ENCODE measurements at regions not wholly inside any gene's neighbourhood (a gene's known extent, or its start where the extent isn't known, plus 50 kb on each side); places are given as distances from the start of the nearest gene placed in this dataset.
"Not testable (repeated sequence)": the region's sequence is repeated elsewhere in the genome, so short reads cannot be mapped to it uniquely, and the experiment has no call there.

GRCh38 chr19:27709496-27709895, 1503.5 kb downstream of the UQCRFS1 start:
- H3K9me3 ChIP-seq (ENCODE audit: control insufficient read depth, low read length) = peaks cover 11% of the 10 kb centered on the region

DNA sequence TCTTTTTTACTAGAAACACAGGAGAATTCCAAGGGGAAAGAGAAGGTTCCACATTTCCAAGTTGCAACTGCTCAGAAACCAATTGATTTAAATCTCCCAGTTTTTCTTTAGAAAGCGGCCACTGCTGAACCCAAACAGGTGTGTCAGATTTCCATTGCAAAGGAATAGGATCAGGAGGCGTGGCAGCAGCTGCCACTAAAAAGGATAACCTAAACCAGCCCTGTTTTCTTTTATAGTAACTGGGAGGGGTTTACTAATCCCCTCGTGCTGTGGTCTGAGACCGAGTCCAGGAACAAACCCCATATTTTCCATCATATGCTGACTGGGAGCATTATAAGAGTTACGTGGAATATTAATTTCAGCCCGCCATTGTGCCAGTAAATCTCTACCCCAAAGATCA, 1504.0 kb downstream of the UQCRFS1 start:
- not testable (repeated sequence) for H3K9me3 ChIP-seq (ENCODE audit: control insufficient read depth, low read length)

More at GRCh38 chr19:27709496-27709895, 1503.5 kb downstream of the UQCRFS1 start:
- Histone ChIP-seq H3K9ac (ENCODE audit: low read length) (no peak overlapping the region), H3K27me3 (replicated peaks; ENCODE audit: control insufficient read depth, insufficient read depth, low read length) (no peaks in the 10 kb centered on the region), H3K4me3 (ENCODE audit: low read length) (no peak overlapping the region), H3K4me1 (ENCODE audit: control insufficient read depth, insufficient read depth, low read length) (no peaks in the 10 kb centered on the region), H3K36me3 (ENCODE audit: control insufficient read depth, insufficient read depth, low read length, severe bottlenecking) (no peaks in the 10 kb centered on the region)
- no peak for DNase-seq (ENCODE audit: low read depth)

DNA sequence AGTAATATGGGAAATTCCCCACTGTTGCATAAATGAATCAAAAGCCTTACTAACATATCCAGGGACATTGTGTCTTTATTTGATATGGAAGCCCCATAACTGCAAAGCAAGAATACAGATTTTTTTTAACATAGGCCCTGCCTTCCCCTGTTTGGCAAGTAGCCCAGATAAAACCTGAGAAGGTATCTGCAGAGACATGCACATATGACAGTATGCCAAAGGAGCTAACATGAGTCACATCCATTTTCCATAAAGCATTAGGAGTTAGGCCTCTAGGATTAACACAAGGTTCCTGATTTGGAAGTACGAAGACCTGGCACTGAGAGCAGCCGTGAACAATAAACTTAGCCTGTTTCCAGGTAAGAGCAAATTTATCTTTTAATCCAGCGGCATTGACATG, 1505.9 kb downstream of the UQCRFS1 start:
- not testable (repeated sequence) for H3K36me3 ChIP-seq (ENCODE audit: control insufficient read depth, insufficient read depth, low read length, severe bottlenecking); H3K4me1 ChIP-seq (ENCODE audit: control insufficient read depth, insufficient read depth, low read length); H3K9ac ChIP-seq (ENCODE audit: low read length); DNase-seq (ENCODE audit: low read depth); H3K9me3 ChIP-seq (ENCODE audit: control insufficient read depth, low read length); H3K4me3 ChIP-seq (ENCODE audit: low read length); H3K27me3 ChIP-seq (replicated peaks; ENCODE audit: control insufficient read depth, insufficient read depth, low read length)

More for the DNA sequence above, 1504.0 kb downstream of the UQCRFS1 start:
- H3K4me3 ChIP-seq (ENCODE audit: low read length); DNase-seq (ENCODE audit: low read depth); H3K4me1 ChIP-seq (ENCODE audit: control insufficient read depth, insufficient read depth, low read length); H3K36me3 ChIP-seq (ENCODE audit: control insufficient read depth, insufficient read depth, low read length, severe bottlenecking); H3K27me3 ChIP-seq (replicated peaks; ENCODE audit: control insufficient read depth, insufficient read depth, low read length); H3K9ac ChIP-seq (ENCODE audit: low read length): not testable (repeated sequence)

GRCh38 chr19:27705896-27706295, 1507.1 kb downstream of the UQCRFS1 start:
- no peaks in the 10 kb centered on the region for H3K36me3 ChIP-seq (ENCODE audit: control insufficient read depth, insufficient read depth, low read length, severe bottlenecking)
- peaks cover 6% of the 10 kb centered on the region for H3K9me3 ChIP-seq (ENCODE audit: control insufficient read depth, low read length)
- H3K27me3 ChIP-seq (replicated peaks; ENCODE audit: control insufficient read depth, insufficient read depth, low read length) = no peaks in the 10 kb centered on the region
- no peak for DNase-seq (ENCODE audit: low read depth)
- no peaks in the 10 kb centered on the region for H3K4me1 ChIP-seq (ENCODE audit: control insufficient read depth, insufficient read depth, low read length)
- H3K9ac ChIP-seq (ENCODE audit: low read length) = no peak overlapping the region
- no peak overlapping the region for H3K4me3 ChIP-seq (ENCODE audit: low read length)

DNA sequence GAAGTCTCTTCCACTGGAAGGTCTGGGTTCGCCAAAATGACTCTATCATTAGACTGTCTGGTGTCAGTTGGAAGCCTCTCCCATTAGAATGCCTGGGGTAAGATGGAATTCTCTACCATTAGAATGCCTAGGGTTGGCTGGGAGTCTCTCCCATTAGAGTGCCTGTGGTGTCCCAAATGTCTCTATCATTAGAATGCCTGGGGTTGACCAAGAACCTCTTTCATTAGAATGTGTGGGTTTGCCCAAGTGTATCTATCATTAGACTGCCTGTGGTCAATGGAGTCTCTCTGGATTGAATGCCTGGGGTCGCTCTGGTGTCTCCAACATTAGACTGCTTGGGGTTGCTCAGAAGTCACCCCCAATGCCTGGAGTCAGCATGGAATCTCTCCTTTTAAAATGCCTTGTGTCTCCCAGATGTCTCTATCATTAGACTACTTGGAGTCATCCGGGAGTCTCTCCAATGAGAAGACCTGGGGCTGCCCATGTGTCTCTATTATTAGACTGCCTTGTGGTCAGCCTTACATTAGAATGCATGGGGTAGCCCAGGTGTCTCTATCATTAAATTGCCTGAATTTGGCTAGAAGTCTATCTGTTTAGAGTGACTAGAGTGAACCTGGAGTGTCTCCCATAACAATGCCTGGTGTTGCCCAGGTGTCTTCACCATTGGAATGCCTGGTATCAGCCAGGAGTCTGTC, 1518.4 kb downstream of the UQCRFS1 start:
- no peak for DNase-seq (ENCODE audit: low read depth)
- Histone ChIP-seq H3K9ac (ENCODE audit: low read length) (no peak overlapping the region), H3K27me3 (replicated peaks; ENCODE audit: control insufficient read depth, insufficient read depth, low read length) (no peaks in the 10 kb centered on the region), H3K4me3 (ENCODE audit: low read length) (no peak overlapping the region), H3K9me3 (ENCODE audit: control insufficient read depth, low read length) (peaks cover 7% of the 10 kb centered on the region), H3K4me1 (ENCODE audit: control insufficient read depth, insufficient read depth, low read length) (no peaks in the 10 kb centered on the region), H3K36me3 (ENCODE audit: control insufficient read depth, insufficient read depth, low read length, severe bottlenecking) (no peaks in the 10 kb centered on the region)

DNA sequence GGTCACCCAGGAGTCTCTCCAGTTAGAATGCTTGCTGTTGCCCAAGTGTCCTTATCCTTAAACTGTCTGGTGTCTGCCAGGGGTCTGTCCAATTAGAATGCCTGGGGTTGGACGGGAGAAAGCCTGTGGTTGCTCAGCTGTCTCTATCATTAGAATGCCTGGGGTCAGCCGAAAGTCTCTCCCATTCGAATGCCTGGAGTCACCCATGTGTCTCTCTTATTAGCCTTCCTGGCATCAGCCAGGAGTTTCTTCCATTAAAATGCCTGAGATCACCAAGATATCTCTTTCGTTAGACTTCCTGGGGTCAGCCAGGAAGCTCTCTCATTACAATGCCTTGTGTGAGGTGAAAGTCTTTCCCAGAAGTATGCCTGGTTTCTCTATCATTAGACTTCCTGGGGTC, 1521.0 kb downstream of the UQCRFS1 start:
- Histone ChIP-seq H3K9me3 (ENCODE audit: control insufficient read depth, low read length) (peaks cover 10% of the 10 kb centered on the region), H3K4me3 (ENCODE audit: low read length) (no peak overlapping the region), H3K4me1 (ENCODE audit: control insufficient read depth, insufficient read depth, low read length) (no peaks in the 10 kb centered on the region), H3K36me3 (ENCODE audit: control insufficient read depth, insufficient read depth, low read length, severe bottlenecking) (no peaks in the 10 kb centered on the region), H3K27me3 (replicated peaks; ENCODE audit: control insufficient read depth, insufficient read depth, low read length) (no peaks in the 10 kb centered on the region), H3K9ac (ENCODE audit: low read length) (no peak overlapping the region)
- no peak for DNase-seq (ENCODE audit: low read depth)

DNA sequence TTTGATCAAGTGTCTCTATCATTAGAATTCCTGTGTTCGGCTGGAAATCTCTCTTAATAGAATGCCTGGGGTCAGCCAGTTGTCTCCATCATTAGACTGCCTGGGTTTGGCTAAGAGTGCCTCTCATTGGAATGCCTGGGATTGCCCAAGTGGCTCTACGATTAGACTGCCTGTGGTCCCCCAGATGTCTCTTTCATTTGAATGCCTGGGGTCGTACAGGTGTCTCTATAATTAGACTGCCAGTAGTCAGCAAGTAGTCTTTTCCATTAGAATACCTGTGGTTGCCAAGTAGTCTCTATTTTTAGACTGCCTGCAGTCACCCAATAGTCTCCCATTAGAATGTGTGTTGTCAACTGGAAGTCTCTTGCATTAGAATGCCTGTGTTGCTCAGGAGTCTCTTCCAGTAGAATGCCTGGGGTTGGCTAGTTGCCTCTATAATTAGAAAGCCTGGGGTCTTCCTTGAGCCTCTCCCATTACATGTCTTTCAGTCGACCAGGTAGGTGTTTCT, 1523.2 kb downstream of the UQCRFS1 start:
- DNase-seq (ENCODE audit: low read depth) = no peak

GRCh38 chr19:27684293-27684692, 1528.7 kb downstream of the UQCRFS1 start:
- Histone ChIP-seq H3K27me3 (replicated peaks; ENCODE audit: control insufficient read depth, insufficient read depth, low read length) (no peaks in the 10 kb centered on the region), H3K36me3 (ENCODE audit: control insufficient read depth, insufficient read depth, low read length, severe bottlenecking) (no peaks in the 10 kb centered on the region), H3K4me1 (ENCODE audit: control insufficient read depth, insufficient read depth, low read length) (no peaks in the 10 kb centered on the region), H3K9ac (ENCODE audit: low read length) (no peak overlapping the region), H3K9me3 (ENCODE audit: control insufficient read depth, low read length) (peaks cover 3% of the 10 kb centered on the region), H3K4me3 (ENCODE audit: low read length) (no peak overlapping the region)
- DNase-seq (ENCODE audit: low read depth) = no peak

More for the DNA sequence above, 1523.2 kb downstream of the UQCRFS1 start:
- Histone ChIP-seq H3K4me1 (ENCODE audit: control insufficient read depth, insufficient read depth, low read length) (no peaks in the 10 kb centered on the region), H3K9me3 (ENCODE audit: control insufficient read depth, low read length) (peaks cover 10% of the 10 kb centered on the region), H3K36me3 (ENCODE audit: control insufficient read depth, insufficient read depth, low read length, severe bottlenecking) (no peaks in the 10 kb centered on the region), H3K27me3 (replicated peaks; ENCODE audit: control insufficient read depth, insufficient read depth, low read length) (no peaks in the 10 kb centered on the region), H3K4me3 (ENCODE audit: low read length) (no peak overlapping the region), H3K9ac (ENCODE audit: low read length) (no peak overlapping the region)

DNA sequence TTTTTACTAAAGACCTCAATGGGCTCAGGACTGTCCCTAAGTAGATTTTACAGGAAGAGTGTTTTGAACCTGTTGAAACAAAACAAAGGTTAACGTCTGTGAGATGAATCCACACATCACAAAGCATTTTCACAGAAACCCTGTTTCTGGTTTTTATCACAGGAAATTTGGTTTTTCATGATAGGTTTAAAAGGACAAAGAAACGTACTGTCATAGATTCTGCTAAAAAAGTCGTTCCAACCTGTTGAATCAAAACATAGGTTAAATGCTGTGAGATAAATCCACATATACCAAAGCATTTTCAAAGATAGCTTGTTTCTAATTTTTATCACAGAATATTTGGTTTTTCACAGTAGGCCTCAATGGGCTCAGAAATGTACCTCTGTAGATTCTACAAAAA, 1531.0 kb downstream of the UQCRFS1 start:
- H3K27me3 ChIP-seq (replicated peaks; ENCODE audit: control insufficient read depth, insufficient read depth, low read length) = no peaks in the 10 kb centered on the region
- H3K9ac ChIP-seq (ENCODE audit: low read length) = no peak overlapping the region
- H3K4me1 ChIP-seq (ENCODE audit: control insufficient read depth, insufficient read depth, low read length) = no peaks in the 10 kb centered on the region
- H3K4me3 ChIP-seq (ENCODE audit: low read length) = no peak overlapping the region
- H3K9me3 ChIP-seq (ENCODE audit: control insufficient read depth, low read length) = peaks cover under 1% of the 10 kb centered on the region
- no peaks in the 10 kb centered on the region for H3K36me3 ChIP-seq (ENCODE audit: control insufficient read depth, insufficient read depth, low read length, severe bottlenecking)
- DNase-seq (ENCODE audit: low read depth) = no peak

GRCh38 chr19:27679905-27680304, 1533.0 kb downstream of the UQCRFS1 start:
- no peak overlapping the region for H3K4me3 ChIP-seq (ENCODE audit: low read length)
- DNase-seq (ENCODE audit: low read depth) = no peak
- H3K9me3 ChIP-seq (ENCODE audit: control insufficient read depth, low read length) = no peaks in the 10 kb centered on the region
- no peaks in the 10 kb centered on the region for H3K4me1 ChIP-seq (ENCODE audit: control insufficient read depth, insufficient read depth, low read length)
- no peak overlapping the region for H3K9ac ChIP-seq (ENCODE audit: low read length)
- H3K36me3 ChIP-seq (ENCODE audit: control insufficient read depth, insufficient read depth, low read length, severe bottlenecking) = no peaks in the 10 kb centered on the region
- H3K27me3 ChIP-seq (replicated peaks; ENCODE audit: control insufficient read depth, insufficient read depth, low read length) = no peaks in the 10 kb centered on the region

DNA sequence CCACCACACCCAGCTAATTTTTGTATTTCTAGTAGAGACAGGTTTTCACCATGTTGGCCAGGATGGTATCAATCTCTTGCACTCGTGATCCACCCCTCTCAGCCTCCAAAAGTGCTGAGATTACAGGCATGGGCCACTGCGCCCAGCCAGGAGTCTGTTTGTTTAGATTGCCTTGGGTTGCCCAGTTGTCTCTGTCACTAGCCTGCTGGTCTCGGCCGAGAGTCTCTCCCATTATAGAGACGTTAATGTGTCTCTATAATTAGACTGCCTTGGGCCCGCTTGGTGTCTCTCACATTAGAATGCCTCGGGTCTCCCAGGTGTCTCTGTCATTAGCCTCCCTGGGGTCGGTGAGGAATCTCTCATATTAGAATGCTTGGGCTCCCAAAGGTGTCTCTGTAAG, 1533.6 kb downstream of the UQCRFS1 start:
- Histone ChIP-seq H3K4me3 (ENCODE audit: low read length) (no peak overlapping the region), H3K4me1 (ENCODE audit: control insufficient read depth, insufficient read depth, low read length) (no peaks in the 10 kb centered on the region), H3K27me3 (replicated peaks; ENCODE audit: control insufficient read depth, insufficient read depth, low read length) (no peaks in the 10 kb centered on the region), H3K9ac (ENCODE audit: low read length) (no peak overlapping the region), H3K9me3 (ENCODE audit: control insufficient read depth, low read length) (no peaks in the 10 kb centered on the region), H3K36me3 (ENCODE audit: control insufficient read depth, insufficient read depth, low read length, severe bottlenecking) (no peaks in the 10 kb centered on the region)
- no peak for DNase-seq (ENCODE audit: low read depth)

DNA sequence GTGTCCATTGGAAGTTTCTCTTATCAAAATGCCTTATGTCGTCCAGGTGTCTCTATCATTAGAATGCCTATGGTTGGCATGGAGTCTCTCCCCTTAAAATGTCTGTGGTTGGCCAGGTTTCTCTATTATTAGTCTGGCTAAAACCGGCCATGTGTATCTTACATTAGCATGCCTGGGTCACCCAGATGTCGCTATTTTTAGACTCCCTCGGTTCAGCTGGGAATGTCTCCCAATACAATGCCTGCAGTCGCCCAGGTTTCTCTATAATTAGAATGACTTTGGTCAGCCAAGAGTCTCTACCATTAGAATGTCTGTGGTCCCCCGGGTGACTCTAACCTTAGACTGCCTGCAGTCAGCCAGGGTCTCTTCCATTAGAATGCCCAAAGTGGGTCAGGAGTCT, 1536.1 kb downstream of the UQCRFS1 start:
- DNase-seq (ENCODE audit: low read depth) = no peak
- Histone ChIP-seq H3K4me3 (ENCODE audit: low read length) (no peak overlapping the region), H3K9me3 (ENCODE audit: control insufficient read depth, low read length) (no peaks in the 10 kb centered on the region), H3K27me3 (replicated peaks; ENCODE audit: control insufficient read depth, insufficient read depth, low read length) (no peaks in the 10 kb centered on the region), H3K9ac (ENCODE audit: low read length) (no peak overlapping the region), H3K4me1 (ENCODE audit: control insufficient read depth, insufficient read depth, low read length) (no peaks in the 10 kb centered on the region), H3K36me3 (ENCODE audit: control insufficient read depth, insufficient read depth, low read length, severe bottlenecking) (no peaks in the 10 kb centered on the region)

Measured in adipocyte (in vitro differentiated cells).